Fibroblast of lung (primary cell): ENCODE measurements at regions not wholly inside any gene's neighbourhood (a gene's known extent, or its start where the extent isn't known, plus 50 kb on each side); places are given as distances from the start of the nearest gene placed in this dataset.

ENCODE experiments used
- DNase-seq, 2 donors: peaks; one replicate each; pipeline versions ENCODE4 v3.0.0 to v3.0.0-alpha.2; 2010; ENCODE audit warnings: low read depth in 2 of 2
- H2AFZ ChIP-seq: 2 replicates; pipeline ENCODE4 v1.5.1; 2012; ENCODE audit warnings: low read length, control low read depth, inconsistent platforms
- H3K27ac ChIP-seq: 2 replicates; pipeline ENCODE4 v1.5.1; 2011; ENCODE audit warnings: low read length, control low read depth; ENCODE audit not compliant: insufficient read depth
- H3K27me3 ChIP-seq: 2 replicates; pipeline ENCODE4 v1.5.1; 2011; ENCODE audit warnings: mild to moderate bottlenecking, low read length; ENCODE audit not compliant: control insufficient read depth, insufficient read depth
- H3K36me3 ChIP-seq: 2 replicates; pipeline ENCODE4 v1.5.1; 2011; ENCODE audit warnings: low read length; ENCODE audit not compliant: control insufficient read depth, insufficient read depth
- H3K4me1 ChIP-seq: 2 replicates; pipeline ENCODE4 v1.5.1; 2011; ENCODE audit warnings: low read length; ENCODE audit not compliant: control insufficient read depth, insufficient read depth; ENCODE audit errors: extremely low read depth
- H3K4me2 ChIP-seq: 2 replicates; pipeline ENCODE4 v1.5.1; 2011; ENCODE audit warnings: low read length, control low read depth; ENCODE audit not compliant: insufficient read depth; ENCODE audit errors: extremely low read depth
- H3K4me3 ChIP-seq, 4 experiments: fragments of 200-600 bp in 1 of 4; sonication (generic) in 1 of 4; replicated peaks in 1 of 4; 2 replicates each; pipeline ENCODE4 v1.5.1; 2011 to 2016; ENCODE audit warnings: low read length in 4 of 4, low read depth in 3 of 4, mild to moderate bottlenecking in 3 of 4, control low read depth in 2 of 4, inconsistent platforms in 1 of 4, mixed read lengths in 1 of 4; ENCODE audit not compliant: insufficient read depth in 1 of 4; ENCODE audit errors: control extremely low read depth in 1 of 4
- H3K79me2 ChIP-seq: 2 replicates; pipeline ENCODE4 v1.5.1; 2012; ENCODE audit warnings: mild to moderate bottlenecking, low read length, inconsistent platforms; ENCODE audit not compliant: control insufficient read depth, insufficient read depth
- H3K9ac ChIP-seq: 2 replicates; pipeline ENCODE4 v1.5.1; 2011; ENCODE audit warnings: mild to moderate bottlenecking, low read length, control low read depth; ENCODE audit not compliant: insufficient read depth
- H3K9me3 ChIP-seq: 2 replicates; pipeline ENCODE4 v1.5.1; 2012; ENCODE audit warnings: low read depth, low read length; ENCODE audit not compliant: control insufficient read depth, insufficient read depth
- H4K20me1 ChIP-seq: 2 replicates; pipeline ENCODE4 v1.5.1; 2011; ENCODE audit warnings: low read length; ENCODE audit not compliant: control insufficient read depth, insufficient read depth; ENCODE audit errors: extremely low read depth
- EZH2 ChIP-seq: IDR thresholded peaks from 2 replicates; pipeline ENCODE4 v1.5.1; 2012; ENCODE audit warnings: low read length, control low read depth, mild to moderate bottlenecking; ENCODE audit errors: missing control alignments
- TF ChIP-seq, protein P1 (sequence below), 2 donors: IDR thresholded peaks in 1 of 2; conservative IDR thresholded peaks in 1 of 2; 1 replicate in 1 of 2; 2 replicates in 1 of 2; pipeline ENCODE4 v1.5.1; 2011 to 2012; ENCODE audit warnings: low read length in 2 of 2, control low read depth in 1 of 2, inconsistent platforms in 1 of 2, low read depth in 1 of 2, mild to moderate bottlenecking in 1 of 2

DNA sequence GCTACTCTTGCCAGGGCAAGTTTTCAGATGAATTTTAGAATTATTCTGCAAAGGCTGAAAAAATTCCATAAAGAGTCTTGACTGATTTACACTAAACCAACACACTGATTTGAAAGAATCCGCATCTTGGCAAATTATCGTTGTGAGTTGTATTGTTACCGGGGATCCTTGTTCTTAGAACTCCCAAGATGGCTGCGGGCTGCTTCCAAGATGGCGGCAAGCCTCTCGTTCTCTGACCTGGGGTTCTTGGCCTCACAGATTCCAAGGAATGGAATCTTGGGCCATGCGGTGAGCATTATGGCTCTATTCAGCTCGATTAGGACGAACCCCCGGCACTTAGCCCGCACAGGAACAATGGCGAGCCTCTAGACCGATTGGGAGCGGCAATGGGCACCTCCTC, 132.5 kb downstream of the ZNF664 start:
- no peak for TF ChIP-seq EZH2
- TF ChIP-seq, protein P1, sequence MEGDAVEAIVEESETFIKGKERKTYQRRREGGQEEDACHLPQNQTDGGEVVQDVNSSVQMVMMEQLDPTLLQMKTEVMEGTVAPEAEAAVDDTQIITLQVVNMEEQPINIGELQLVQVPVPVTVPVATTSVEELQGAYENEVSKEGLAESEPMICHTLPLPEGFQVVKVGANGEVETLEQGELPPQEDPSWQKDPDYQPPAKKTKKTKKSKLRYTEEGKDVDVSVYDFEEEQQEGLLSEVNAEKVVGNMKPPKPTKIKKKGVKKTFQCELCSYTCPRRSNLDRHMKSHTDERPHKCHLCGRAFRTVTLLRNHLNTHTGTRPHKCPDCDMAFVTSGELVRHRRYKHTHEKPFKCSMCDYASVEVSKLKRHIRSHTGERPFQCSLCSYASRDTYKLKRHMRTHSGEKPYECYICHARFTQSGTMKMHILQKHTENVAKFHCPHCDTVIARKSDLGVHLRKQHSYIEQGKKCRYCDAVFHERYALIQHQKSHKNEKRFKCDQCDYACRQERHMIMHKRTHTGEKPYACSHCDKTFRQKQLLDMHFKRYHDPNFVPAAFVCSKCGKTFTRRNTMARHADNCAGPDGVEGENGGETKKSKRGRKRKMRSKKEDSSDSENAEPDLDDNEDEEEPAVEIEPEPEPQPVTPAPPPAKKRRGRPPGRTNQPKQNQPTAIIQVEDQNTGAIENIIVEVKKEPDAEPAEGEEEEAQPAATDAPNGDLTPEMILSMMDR (conservative IDR thresholded peaks at IDR 0.05 in 1 of 2, IDR thresholded peaks at IDR 0.05 in 1 of 2; ENCODE audit: low read depth in 1 of 2, low read length in 2 of 2) = no peak
- H3K9me3 ChIP-seq = no peaks in the 10 kb centered on the region
- no peaks in the 10 kb centered on the region for H3K27me3 ChIP-seq
- no peaks in the 10 kb centered on the region for H3K79me2 ChIP-seq
- H3K9ac ChIP-seq = no peak overlapping the region
- H3K27ac ChIP-seq = no peak overlapping the region
- H3K4me3 ChIP-seq = no peak overlapping the region
- no peak overlapping the region for H2AFZ ChIP-seq
- no peaks in the 10 kb centered on the region for H3K4me1 ChIP-seq
- H3K36me3 ChIP-seq = no peaks in the 10 kb centered on the region
- no peak for DNase-seq
- no peak overlapping the region for H3K4me2 ChIP-seq
- H4K20me1 ChIP-seq = no peaks in the 10 kb centered on the region

DNA sequence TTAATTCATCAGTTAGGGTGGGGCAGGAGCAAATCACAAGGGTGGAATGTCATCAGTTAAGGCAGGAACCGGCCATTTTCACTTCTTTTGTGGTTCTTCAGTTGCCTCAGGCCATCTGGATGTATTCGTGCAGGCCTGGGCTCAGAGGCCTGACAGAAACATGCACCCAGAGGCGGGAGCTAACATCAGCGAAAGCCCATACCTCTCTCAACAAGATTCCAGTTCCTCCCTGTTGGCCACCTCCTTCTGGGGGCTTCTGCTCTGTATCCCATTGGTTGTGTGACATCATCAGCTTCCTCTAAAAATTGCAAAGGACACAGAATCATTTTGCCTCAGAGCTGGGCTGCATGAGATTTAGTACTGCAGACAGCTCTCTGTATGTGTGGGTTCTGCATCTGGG, 134.3 kb downstream of the ZNF664 start:
- Histone ChIP-seq H3K9me3 (no peaks in the 10 kb centered on the region), H3K36me3 (no peaks in the 10 kb centered on the region), H3K27me3 (no peaks in the 10 kb centered on the region), H3K4me1 (no peaks in the 10 kb centered on the region), H3K4me3 (no peak overlapping the region), H4K20me1 (no peaks in the 10 kb centered on the region), H2AFZ (no peak overlapping the region), H3K9ac (no peak overlapping the region), H3K79me2 (no peaks in the 10 kb centered on the region), H3K27ac (no peak overlapping the region), H3K4me2 (no peak overlapping the region)
- DNase-seq = no peak
- no peak for TF ChIP-seq EZH2
- TF ChIP-seq, protein P1 (conservative IDR thresholded peaks at IDR 0.05 in 1 of 2, IDR thresholded peaks at IDR 0.05 in 1 of 2; ENCODE audit: low read depth in 1 of 2, low read length in 2 of 2) = no peak

DNA sequence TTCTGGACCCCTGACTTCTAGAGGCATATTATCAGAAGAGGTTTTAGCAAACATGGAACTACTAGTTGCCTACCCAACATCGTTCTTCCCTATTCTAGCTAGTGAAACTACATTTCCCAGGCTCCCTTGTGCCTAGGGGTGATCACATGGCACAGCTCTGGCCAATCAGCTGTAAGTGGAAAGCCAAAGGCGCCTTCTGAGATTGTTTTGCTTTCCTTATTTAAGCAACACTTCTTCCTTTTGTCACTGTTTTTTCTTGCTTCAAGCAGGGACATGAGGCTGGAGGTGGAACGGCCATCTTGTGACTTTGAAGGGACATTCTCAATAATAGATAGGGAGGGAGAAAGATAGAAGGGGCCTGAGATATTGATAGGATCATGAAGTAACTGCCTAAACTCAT, 136.7 kb downstream of the ZNF664 start:
- TF ChIP-seq EZH2 = no peak
- TF ChIP-seq, protein P1 (conservative IDR thresholded peaks at IDR 0.05 in 1 of 2, IDR thresholded peaks at IDR 0.05 in 1 of 2; ENCODE audit: low read depth in 1 of 2, low read length in 2 of 2) = no peak
- DNase-seq = peak in 1 of 2 donors; percentile 17
- Histone ChIP-seq H4K20me1 (no peaks in the 10 kb centered on the region), H3K9me3 (no peaks in the 10 kb centered on the region), H3K27ac (no peak overlapping the region), H3K4me2 (no peak overlapping the region), H3K4me3 (no peak overlapping the region), H3K27me3 (no peaks in the 10 kb centered on the region), H3K4me1 (no peaks in the 10 kb centered on the region), H3K36me3 (no peaks in the 10 kb centered on the region), H3K9ac (no peak overlapping the region), H2AFZ (no peak overlapping the region), H3K79me2 (no peaks in the 10 kb centered on the region)
